IPS-NIHi11 (cell line): ENCODE measurements at regions not wholly inside any gene's neighbourhood (a gene's known extent, or its start where the extent isn't known, plus 50 kb on each side); places are given as distances from the start of the nearest gene placed in this dataset.

Experiments used
- DNase-seq: peaks from one replicate; pipeline ENCODE4 v3.0.0; 2012; ENCODE audit warnings: mixed read lengths, low spot score

DNA sequence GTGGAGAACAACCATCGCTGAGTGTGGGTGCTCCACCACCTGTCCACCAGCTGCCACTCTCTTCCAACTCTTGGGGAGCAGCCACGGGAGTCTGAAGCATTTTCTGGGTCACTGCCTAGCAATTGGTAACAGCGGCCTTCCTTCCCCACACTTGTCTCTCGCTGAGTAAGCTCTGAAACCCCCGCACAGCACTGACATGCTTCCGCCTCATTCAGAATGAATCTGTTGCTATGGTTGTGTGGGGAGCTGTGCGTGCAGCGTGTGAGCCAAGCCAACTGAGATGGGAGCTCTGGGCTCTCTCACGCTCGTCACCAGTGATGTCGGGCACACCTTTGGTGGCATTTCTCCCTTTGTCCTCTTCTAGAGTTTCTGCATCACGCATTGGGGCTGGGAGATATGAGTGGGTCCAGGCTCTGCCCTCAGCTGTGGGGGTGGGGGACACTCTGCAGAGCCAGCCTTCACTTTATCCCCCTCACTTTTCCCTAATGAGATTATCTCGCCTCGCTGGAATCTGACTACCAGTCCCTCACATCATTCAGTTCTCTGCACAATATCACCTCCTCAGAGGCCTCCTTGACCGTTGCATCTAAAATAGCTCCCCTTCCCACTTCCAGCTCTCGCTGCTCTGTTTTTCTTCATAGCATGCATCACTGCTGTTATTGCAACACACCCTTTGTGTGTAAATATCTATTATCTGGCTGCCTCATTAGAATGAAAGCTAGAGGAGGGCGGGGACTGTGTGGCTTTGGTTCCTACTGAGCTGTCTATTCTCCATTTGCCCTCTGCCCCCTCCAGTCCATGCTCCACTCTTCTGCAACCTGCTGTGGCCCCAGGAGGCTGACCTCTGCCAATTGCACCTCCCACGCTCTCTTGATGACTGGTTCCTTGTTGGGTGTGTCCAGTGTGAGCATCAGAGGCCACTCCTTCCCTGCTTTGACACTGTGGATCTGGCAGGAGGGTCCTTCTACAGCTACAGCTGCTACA lies 569.9 kb upstream of the CADM1 start:
- no peak for DNase-seq

DNA sequence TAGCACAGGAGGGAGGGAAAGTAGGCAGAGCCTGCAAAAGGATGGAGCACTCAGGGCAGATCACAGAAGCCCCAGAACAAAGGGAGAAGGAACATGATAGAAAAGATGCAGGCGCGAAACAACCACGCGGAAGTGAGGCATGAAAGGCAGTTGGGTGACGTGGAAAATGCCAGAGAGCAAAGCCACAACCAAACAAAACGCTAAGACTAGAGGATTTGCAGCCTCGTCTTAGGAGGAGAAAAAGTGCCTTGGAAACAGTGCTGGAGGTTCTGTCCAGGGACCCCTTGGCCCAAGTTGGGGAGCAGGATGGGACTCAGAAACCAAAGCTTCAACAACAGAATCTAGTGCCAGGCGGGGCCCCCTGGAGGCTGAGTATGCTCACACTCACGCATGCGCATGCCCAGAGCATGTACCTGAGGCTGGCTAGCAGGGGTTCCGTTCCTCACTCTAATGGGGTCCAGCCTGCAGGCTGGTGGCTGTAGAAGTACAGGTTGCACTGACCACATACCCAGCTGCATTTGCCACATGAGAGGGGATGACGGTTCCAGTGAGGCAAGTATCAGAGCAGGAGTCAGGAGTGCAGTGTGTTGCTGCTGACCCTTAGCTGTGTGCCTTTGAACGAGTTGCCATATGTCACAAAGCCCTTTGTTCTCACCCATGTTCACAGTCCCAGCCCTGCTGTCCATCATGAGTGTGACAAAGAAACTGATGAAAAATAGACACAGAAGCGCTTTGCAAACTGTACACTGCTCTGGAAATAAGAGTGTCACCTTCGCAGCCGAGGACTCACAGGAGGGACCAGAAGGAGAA lies 568.6 kb upstream of the CADM1 start:
- DNase-seq = peak; percentile 67

DNA sequence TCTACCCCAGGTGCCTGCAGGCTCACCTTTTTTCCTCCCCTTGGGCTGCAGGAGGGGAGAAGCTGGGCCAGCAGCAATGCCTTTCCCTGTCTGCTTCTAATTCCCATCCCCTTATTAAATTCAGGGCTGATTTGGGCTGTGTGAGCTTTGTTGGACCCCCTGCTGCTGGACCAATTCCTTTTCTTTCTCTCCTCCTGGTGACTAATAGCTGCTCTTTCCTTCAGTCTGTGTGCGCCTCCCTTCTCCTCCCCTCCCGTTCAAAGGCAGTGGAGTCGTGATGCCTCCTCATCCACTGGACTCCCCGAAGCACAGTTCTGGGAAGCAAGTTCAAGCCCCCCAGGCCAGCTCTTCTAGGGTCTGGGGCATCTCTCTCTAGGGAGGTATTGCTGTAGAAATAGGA lies 567.9 kb upstream of the CADM1 start:
- DNase-seq = peak; percentile 29

DNA sequence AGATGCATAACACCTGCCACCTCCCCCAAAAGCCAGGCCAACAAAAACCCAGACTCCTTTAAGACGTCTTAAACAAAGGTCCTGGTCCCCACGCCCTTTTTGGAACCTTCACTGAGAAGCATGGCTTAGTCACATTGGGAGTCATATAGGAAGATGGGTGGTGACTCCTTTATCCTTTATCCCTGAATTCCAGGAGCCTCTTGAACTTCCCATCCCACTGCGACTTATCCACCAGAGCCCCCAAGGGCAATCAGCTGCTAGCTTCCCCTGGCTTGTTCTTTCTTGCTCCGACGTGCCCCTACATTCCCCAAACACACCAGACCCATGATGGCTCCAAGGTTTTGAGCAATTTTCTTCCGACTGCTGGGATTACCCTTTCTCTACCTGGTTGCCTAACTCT lies 567.0 kb upstream of the CADM1 start:
- DNase-seq = no peak

DNA sequence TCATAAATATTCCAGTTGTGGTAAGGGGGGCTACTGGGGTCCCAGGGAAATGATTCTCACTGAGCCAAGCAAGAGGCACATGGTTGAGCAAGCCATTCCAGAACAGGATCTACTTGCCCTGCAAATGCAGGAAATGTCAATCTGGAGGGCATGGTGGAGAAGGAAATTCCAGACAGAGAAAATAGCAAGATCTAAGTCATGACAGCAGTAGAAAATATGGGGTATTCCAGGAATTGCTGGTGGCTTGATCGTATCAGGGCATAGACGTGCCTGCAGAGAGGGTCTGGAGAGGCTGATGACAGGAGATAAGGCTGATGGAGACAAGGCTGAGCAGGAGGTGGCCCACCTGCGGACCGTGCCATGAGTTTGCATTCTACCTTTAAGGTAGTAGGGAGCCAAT lies 566.3 kb upstream of the CADM1 start:
- DNase-seq = no peak

DNA sequence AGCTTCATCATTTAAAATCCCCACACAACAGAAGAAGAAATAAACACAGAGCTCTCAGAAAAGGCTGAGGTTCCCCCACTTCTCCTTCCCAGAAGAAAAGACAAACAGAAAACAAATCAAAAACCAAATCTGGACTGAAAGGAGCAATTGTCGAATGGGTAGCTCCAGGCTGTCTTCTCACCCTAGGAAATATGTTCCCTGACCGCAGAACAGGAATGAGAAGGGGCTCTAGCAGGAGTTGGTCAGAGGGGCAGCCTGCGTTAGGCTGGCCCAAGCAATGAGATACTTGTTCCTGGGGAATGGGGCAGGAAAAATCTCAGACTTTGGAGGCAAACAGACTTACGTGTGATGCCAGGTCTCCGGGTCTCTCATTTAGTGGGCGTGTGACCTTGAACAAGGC lies 562.6 kb upstream of the CADM1 start:
- no peak for DNase-seq

DNA sequence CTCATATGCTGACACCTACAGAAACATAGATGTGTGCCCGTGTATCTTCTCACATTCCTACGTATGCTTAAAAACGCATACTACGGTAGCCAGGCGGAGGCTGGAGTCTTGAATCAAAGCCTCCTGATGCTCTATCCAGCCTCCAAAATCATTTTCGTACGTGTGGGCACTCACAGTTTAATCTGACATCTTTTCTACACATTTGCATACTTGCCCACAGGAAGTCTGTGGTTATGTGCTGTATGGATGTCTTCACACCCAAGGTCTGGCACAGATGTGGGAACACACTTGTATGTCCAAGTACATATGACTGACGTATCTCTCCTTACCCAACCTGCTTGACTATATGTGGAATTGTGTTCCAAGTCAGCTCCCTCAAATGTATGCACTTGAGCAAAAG lies 561.8 kb upstream of the CADM1 start:
- DNase-seq = no peak

DNA sequence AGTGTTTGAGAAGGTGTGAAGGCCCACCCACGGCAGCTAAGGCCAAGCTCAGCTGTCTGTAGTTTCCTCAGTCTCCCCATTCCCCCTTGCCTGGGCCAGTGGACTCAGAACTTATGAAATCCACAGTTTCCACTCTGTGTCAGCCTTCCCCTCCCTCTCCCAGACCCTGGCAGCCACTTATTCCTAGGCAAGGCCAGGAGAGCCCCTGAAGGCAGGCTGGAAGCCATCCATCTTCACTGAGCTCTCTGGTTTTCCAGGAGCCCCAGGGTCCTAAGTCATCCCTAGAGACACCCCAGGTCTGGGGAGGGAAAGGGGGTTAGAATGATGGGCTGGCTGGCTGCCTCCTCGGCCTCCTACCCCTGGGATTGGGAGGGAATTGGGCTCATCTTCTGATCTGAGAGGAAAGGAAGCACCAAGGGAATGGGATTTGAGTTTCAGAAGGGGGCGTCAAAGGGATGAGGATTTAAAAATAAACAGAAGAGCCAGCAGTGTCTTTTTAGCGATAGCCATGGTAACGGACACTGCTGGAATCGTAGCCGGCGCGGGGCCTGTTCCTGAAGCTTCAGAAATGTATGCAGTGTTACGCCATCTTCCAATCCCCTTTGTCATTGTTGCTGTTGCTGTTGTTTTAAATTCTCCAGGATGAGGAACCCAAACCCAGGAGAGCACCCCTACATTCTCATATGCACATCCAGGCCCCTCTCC lies 561.1 kb upstream of the CADM1 start:
- no peak for DNase-seq

DNA sequence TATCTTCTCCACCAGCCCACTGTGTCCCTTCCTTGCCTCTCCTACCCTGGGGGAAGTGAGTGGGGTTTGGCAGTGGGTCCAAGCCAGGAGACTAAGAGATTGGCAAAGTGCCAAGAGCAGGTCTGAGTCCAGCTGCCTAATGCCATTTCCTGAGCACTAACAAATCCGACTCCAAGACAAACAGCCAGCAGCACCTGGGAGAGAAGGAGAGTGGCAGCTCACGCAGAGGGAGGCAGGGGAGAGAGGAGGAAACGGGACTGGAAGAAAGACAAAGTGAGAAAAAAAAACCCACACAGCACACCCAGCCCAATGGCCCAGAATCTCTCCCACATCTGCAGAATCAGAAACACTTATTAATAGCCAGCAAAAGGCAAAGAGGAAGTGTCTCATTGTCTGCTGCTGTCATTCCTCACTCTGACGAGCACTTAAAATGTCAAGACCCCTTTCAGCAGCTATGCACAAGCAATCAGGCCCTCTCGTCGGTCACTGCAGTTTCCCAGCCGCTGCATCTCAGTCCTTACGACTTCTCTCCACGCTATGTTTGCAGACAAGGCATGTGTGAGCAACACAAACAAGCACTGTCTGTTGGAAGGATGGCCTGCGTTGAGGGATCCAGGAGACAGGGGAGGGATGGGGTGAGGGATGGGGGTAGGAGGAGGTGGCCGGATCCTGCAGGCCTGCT lies 558.4 kb upstream of the CADM1 start:
- no peak for DNase-seq

DNA sequence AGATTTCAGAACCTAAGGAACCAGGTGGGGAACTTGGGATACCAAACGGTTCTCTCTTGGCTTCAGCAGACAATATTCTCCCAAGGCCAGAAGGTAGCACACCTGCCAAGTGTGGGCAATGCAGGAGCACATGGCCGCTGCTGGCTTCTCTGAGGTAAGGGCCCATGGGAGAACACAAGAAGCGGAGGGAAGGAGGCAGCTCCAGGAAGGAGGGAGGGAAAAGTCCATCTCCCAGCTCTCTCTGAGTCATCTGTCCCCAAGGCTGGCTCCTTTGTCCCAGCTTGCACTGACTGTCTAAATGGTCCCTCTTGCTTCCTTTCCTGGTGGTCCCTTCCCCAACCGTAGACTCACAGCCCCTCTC lies 557.9 kb upstream of the CADM1 start:
- DNase-seq = no peak

DNA sequence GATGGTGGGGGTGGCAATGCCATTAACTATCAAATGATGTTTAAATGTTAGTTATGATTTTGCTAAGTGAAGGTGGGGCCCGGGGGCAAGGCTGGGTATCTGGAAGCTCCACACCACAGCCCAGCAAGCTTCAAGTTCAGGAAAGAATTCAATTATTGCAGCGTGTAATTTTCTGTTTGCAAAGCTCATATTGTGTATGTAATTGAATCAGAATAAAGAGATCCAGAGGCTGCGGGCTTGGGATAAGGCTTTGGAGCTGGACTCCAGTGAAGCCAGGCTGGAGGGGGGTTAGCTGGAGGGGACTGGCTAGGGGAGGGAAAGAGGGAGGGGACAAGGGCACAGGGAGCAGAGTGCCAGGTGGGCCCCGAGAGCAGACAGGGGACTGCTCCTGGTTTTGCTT lies 557.1 kb upstream of the CADM1 start:
- DNase-seq = no peak

DNA sequence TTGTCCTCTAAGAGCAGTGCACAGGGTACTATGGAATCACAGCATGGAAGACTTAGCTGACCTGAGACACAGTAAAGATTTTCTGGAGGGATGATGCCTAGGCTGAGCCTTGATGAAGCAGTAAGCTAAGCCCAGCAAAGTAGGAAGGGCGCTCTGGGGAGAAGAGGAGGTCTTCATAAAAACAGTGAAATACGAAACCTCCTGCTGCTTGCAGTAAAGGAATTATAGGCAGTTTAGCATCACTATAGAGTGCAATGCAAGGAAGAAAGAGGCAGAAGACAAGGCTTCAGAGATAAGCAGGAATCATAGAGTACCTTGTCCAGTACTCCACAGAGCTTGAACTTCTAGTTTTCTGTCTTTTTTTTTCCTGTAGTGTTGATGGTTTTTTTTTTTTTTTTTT lies 555.7 kb upstream of the CADM1 start:
- no peak for DNase-seq

DNA sequence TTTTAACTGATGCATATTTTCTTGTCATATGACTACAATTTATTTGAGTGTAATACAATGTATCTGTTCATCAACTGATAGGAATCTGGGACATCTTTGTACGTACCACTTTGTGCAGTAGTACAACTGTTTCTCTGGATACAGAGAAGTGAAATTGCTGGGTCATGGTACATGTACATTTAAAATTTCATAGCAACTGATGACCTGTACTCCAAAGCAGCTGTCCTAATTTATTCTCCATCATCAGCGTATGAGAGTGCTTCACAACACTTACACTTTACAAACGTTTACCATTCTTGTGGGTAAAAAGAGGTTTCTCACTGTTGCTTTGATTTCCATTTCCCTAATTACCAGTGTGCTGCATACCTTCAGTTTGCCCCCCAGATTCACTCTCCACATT lies 552.8 kb upstream of the CADM1 start:
- DNase-seq = no peak

DNA sequence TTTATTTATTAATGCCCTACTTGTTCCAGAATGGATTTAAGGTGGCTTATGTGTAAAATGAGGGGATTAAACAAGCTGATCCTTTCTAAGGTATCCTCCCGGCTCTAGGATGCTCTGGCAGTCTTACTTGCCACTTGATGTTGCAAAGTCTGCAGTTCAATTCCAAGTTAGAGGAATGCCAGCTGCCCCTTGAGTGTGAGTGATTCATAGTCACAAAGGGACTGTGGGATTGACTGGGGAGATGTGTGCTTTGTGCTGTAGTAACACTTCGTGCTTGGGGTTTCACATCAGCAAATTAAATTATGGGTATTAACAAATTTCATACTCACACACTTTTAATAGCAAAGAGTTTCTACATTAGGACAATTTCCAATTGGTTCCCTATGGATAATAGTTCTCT lies 550.8 kb upstream of the CADM1 start:
- DNase-seq = no peak

DNA sequence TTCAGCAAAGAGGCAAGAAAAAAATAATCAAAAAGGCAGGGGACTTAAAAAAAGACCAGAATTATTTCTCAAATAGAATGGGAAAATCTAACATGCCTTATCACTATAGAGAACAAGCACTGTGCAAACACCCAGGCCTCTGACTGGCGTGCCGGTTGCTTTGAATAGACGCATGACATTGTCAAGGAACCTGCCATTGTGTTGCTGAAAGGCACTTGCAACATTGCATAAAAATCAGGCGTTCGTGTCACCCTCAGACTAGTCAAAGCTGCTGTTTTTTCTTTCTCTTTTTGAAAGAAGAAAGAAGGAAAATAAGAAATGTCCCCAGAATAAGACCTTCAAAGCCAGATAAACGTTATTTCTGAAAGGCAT lies 549.3 kb upstream of the CADM1 start:
- no peak for DNase-seq

DNA sequence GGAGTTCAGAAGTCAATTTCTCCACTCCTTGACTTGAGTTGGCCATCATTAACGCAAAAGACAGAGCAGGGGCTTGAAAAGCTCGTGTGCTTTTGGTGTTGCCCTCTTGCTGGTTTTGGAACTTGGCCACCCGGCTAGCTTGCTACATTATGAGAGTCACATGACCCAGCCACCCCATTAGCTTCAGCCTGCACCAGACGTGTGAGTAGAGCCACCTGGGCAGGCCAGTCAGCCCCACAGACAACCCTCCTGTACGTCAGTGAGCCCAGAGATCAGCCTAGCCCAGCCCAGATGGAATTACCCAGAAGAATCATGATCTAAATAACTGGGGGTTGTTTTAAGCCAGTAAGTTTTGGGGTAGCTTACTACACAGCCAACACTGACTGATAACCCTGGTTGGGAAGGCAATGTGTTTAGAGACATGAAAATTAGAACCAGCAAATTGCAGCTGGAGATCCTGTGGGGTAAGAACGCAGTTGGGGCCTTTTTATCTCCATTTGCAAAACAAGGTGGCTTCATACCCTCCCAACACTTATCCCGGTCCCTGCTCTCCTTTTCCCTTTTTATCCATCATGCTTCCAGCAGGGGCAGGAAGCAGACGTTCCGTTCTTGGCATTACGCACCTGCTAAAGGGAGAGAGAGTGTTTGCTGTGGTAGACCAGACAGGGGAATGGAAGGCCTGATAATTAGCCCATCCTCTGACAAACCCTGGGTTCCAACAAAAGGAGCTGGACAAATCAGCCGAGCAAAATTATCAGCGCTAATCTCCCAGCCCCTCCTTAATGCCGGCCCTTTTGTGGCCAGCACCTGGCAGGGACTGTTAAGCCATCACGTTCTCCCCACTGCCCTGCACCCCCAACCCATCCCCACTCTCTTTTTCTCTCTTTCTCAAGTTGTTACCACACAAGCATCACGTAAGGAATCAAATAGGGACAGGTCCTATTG lies 548.7 kb upstream of the CADM1 start:
- DNase-seq = no peak

DNA sequence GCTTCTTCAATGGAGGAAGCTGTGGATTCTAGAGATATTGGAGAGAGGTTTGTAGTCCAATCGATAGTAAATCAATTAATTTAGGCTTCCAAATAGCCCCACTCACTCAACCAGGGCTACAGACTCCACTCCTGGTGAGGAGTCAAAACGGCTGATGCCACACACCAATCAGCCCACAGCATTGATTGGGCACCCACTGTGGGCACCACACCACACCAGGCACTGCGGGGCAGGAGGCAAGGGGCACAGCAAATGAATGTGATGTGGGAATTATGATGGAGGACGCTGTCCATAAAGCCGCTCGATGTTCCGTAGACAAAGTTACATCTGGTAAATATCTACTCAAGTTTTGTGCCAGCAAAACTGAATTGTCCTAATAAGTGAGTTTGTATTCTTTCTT lies 547.3 kb upstream of the CADM1 start:
- DNase-seq = no peak

DNA sequence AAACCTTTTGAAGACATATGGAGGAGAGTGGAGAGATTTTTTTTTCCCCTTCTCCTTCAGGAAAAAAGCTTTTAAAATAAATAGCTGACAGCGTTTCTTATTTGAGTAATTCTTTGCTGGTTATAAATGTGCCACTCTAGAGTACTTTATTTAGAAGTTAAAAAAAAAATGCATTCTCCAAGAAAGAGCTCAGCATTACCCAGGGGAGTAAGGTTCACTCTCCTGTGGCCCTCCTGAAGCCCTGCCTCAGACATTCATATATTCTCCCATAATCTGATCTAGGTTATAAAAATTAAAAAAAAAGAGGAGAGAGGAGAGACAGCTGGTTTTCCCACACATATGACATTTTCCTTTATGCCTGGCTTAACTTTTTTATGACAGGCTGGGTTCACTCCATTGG lies 545.2 kb upstream of the CADM1 start:
- no peak for DNase-seq

DNA sequence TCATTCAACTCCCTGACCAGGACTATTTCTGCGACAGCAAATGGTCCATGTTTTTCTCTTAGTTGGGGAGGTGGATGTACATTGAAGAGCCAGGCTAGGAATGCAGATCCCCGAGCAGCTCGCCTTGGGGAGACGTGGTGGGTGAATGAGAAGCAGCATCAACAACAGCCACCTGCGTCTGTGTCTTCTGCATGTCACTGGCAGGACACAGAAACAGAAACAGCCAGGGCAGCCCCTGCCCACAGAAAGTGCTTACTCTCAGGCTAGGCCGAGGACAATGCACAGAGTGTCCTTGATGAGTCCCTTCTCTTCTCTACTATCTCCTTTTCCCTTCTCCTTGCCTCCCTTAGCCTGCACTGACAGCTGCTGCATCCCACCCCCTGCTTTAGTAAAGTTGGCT lies 541.9 kb upstream of the CADM1 start:
- DNase-seq = no peak

DNA sequence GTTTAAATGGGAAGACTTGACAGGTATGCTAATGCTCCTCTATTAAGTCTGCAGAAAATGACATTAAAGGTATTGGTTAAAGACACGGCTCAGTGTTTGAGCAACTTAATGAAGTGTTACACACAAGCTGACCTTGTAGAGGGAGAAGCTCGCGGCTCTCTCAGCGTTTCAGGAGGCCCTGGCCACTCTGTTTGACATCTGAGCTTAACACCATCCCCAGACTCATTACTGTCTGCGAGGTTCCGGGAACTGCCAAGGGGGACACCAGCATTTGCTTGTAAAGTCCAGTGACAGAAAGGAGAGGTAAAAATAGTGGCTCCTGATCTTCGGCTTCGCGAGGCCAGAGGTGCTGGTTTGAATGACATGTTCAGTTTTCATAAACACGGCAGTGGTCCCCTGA lies 540.7 kb upstream of the CADM1 start:
- no peak for DNase-seq

DNA sequence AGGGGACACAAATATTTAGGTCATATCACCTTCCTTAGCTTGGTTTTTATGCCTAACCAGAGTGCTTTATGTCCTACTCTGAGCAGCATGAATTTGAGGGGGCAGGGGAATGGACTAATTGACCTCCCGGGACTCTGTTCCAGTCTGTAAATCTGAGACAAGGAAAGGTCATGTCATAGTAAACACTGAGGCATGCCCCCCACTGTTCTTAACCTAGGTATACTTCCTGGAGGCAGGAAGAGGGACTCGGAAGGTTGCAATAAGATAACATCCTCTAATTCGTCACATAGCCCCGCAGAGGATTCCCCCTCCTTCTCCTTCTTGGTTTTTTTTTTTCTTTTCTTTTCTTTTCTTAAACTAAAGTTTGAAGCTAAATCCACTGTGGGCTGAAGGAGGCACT lies 540.3 kb upstream of the CADM1 start:
- no peak for DNase-seq
